Gastroesophageal sphincter (tissue), 4 donors: ENCODE measurements at regions not wholly inside any gene's neighbourhood (a gene's known extent, or its start where the extent isn't known, plus 50 kb on each side); places are given as distances from the start of the nearest gene placed in this dataset.

Source experiments
- ATAC-seq: fragments of 150-250 bp; one replicate; pipeline ENCODE4 v1.9.1; 2016; ENCODE audit warnings: mild to moderate bottlenecking, moderate library complexity
- H3K27ac ChIP-seq, 4 donors: fragments of 200-600 bp; sonication (generic) in 3 of 4; 1 replicate in 3 of 4; 2 replicates in 1 of 4; pipeline ENCODE4 v1.5.1; 2016 to 2019
- H3K27me3 ChIP-seq: fragments of 200-600 bp; sonication (generic); one replicate; pipeline ENCODE4 v1.5.1; 2019
- H3K36me3 ChIP-seq, 2 donors: fragments of 200-600 bp; sonication (generic); one replicate each; pipeline ENCODE4 v1.5.1; 2019; ENCODE audit warnings: control low read depth in 1 of 2
- H3K4me1 ChIP-seq, 3 donors: fragments of 200-600 bp; sonication (generic); 1 replicate in 2 of 3; 2 replicates in 1 of 3; pipeline ENCODE4 v1.5.1; 2016 to 2019; ENCODE audit warnings: control low read depth in 2 of 3
- H3K4me3 ChIP-seq, 2 donors: fragments of 200-600 bp; sonication (generic); one replicate each; pipeline ENCODE4 v1.5.1; 2019; ENCODE audit warnings: mild to moderate bottlenecking in 1 of 2, moderate library complexity in 1 of 2
- H3K9me3 ChIP-seq, 3 donors: fragments of 200-600 bp; sonication (generic); one replicate each; pipeline ENCODE4 v1.5.1; 2017 to 2019; ENCODE audit warnings: control low read depth in 2 of 3
- EP300 ChIP-seq: sonication (generic); formaldehyde crosslinking; IDR thresholded peaks from one replicate; pipeline ENCODE4 v1.6.1; 2017; ENCODE audit warnings: antibody characterized with exemption, mild to moderate bottlenecking
- POLR2A ChIP-seq, 2 donors: fragments of 450-650 bp; IDR thresholded peaks; one replicate each; pipeline ENCODE4 v1.6.1; 2017; ENCODE audit warnings: antibody characterized with exemption in 2 of 2, mild to moderate bottlenecking in 2 of 2, moderate library complexity in 1 of 2
- POLR2AphosphoS5 ChIP-seq: sonication (generic); formaldehyde crosslinking; IDR thresholded peaks from one replicate; pipeline ENCODE4 v1.6.1; 2017; ENCODE audit warnings: antibody characterized with exemption
- whole genome bisulfite sequencing, 2 donors: methylation state at CpG; one replicate each; pipeline ENCODE4 v1.1.5; 2018; ENCODE audit warnings: low coverage in 1 of 2; 5-methylcytosine and 5-hydroxymethylcytosine counted together
- small RNA-seq, 4 donors: library from RNA; depleted of rRNA; stranded (forward); fragments of <200 nt; gene quantifications; one replicate each; pipeline ENCODE3, GENCODE V24; 2016
- TF ChIP-seq, protein P1 (sequence below), 4 experiments: fragments of 200-600 bp in 2 of 4; fragments of 450-650 bp in 2 of 4; sonication (generic) in 1 of 4; IDR thresholded peaks; one replicate each; pipeline ENCODE4 v1.5.1; 2017 to 2019; ENCODE audit warnings: antibody characterized with exemption in 4 of 4, mild to moderate bottlenecking in 2 of 4, moderate library complexity in 2 of 4

DNA sequence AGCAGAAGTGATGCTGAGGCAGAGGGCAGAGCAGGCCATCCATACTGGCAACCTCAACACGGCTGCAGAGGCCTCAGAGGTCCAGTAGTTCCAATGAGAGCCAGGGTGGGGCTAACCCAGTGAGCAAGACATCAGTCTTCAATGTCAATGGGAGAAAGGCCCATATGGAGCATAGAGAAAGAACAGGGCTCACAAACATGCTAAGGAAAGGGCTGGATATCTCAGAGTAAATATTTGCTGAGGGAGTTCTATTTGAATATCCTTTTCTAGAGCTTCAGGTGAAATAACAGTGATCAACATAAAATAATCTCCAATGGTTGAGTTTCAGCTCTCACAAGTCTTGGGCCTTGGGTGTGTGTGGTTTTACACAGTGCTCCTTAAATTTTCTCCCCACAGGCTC is 50.8 kb upstream of the CCDC90B start:
- H3K4me1 ChIP-seq: no peaks in the 10 kb centered on the region
- H3K27ac ChIP-seq: no peak overlapping the region
- no peak for ATAC-seq
- H3K36me3 ChIP-seq: no peaks in the 10 kb centered on the region
- TF ChIP-seq EP300: no peak
- no peak for TF ChIP-seq POLR2AphosphoS5
- TF ChIP-seq POLR2A (IDR thresholded peaks at IDR 0.05): no peak
- TF ChIP-seq, protein P1, sequence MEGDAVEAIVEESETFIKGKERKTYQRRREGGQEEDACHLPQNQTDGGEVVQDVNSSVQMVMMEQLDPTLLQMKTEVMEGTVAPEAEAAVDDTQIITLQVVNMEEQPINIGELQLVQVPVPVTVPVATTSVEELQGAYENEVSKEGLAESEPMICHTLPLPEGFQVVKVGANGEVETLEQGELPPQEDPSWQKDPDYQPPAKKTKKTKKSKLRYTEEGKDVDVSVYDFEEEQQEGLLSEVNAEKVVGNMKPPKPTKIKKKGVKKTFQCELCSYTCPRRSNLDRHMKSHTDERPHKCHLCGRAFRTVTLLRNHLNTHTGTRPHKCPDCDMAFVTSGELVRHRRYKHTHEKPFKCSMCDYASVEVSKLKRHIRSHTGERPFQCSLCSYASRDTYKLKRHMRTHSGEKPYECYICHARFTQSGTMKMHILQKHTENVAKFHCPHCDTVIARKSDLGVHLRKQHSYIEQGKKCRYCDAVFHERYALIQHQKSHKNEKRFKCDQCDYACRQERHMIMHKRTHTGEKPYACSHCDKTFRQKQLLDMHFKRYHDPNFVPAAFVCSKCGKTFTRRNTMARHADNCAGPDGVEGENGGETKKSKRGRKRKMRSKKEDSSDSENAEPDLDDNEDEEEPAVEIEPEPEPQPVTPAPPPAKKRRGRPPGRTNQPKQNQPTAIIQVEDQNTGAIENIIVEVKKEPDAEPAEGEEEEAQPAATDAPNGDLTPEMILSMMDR (IDR thresholded peaks at IDR 0.05): no peak
- 0% methylated on average over 1 of the region's 1 CpG; no CpG with 5 or more reads in 1 of the 2 donors for WGBS, 2 donors
- H3K9me3 ChIP-seq: no peaks in the 10 kb centered on the region
- no peak overlapping the region for H3K4me3 ChIP-seq
- H3K27me3 ChIP-seq: no peaks in the 10 kb centered on the region

Small RNA genes lying in the stretch of these regions (small RNA-seq; reads per million reads assigned to genes)
- gene RF01974: 0 reads per million in 4 donors
